Left ventricle myocardium inferior (tissue), 1 donor: ENCODE measurements at regions not wholly inside any gene's neighbourhood (a gene's known extent, or its start where the extent isn't known, plus 50 kb on each side); places are given as distances from the start of the nearest gene placed in this dataset.
A peak's percentile ranks its signal among the peaks of the same experiment; 100 is the strongest.
"Not testable (repeated sequence)": the region's sequence is repeated elsewhere in the genome, so short reads cannot be mapped to it uniquely, and the experiment has no call there.

Experiments
- DNase-seq: peaks from one replicate; pipeline ENCODE4 v3.0.0-alpha.2; 2020
- H3K27ac ChIP-seq: fragments of 200-600 bp; replicated peaks from 2 replicates; pipeline ENCODE4 v1.8.0; 2021
- H3K27me3 ChIP-seq: fragments of 200-600 bp; 2 replicates; pipeline ENCODE4 v1.8.0; 2021; ENCODE audit warnings: low read depth
- H3K36me3 ChIP-seq: fragments of 200-600 bp; 2 replicates; pipeline ENCODE4 v1.8.0; 2021
- H3K4me1 ChIP-seq: fragments of 200-600 bp; 2 replicates; pipeline ENCODE4 v1.8.0; 2021
- H3K4me3 ChIP-seq: fragments of 200-600 bp; 2 replicates; pipeline ENCODE4 v1.8.0; 2021; ENCODE audit warnings: mild to moderate bottlenecking, moderate library complexity
- H3K9me3 ChIP-seq: fragments of 200-600 bp; replicated peaks from 2 replicates; pipeline ENCODE4 v1.8.0; 2021
- intact Hi-C: fragments of 100-400 bp; cut with micrococcal nuclease; formaldehyde crosslinking; loops from one replicate; pipeline ENCODE4 v1.11.0; 2022
- TF ChIP-seq, protein P1 (sequence below): fragments of 200-600 bp; IDR thresholded peaks from 2 replicates; pipeline ENCODE4 v1.8.0; 2021; ENCODE audit warnings: antibody characterized with exemption, mild to moderate bottlenecking, borderline replicate concordance
- donor health status: DM: no; HTN: yes; CAD: no; lungs with severe emphysema.

DNA sequence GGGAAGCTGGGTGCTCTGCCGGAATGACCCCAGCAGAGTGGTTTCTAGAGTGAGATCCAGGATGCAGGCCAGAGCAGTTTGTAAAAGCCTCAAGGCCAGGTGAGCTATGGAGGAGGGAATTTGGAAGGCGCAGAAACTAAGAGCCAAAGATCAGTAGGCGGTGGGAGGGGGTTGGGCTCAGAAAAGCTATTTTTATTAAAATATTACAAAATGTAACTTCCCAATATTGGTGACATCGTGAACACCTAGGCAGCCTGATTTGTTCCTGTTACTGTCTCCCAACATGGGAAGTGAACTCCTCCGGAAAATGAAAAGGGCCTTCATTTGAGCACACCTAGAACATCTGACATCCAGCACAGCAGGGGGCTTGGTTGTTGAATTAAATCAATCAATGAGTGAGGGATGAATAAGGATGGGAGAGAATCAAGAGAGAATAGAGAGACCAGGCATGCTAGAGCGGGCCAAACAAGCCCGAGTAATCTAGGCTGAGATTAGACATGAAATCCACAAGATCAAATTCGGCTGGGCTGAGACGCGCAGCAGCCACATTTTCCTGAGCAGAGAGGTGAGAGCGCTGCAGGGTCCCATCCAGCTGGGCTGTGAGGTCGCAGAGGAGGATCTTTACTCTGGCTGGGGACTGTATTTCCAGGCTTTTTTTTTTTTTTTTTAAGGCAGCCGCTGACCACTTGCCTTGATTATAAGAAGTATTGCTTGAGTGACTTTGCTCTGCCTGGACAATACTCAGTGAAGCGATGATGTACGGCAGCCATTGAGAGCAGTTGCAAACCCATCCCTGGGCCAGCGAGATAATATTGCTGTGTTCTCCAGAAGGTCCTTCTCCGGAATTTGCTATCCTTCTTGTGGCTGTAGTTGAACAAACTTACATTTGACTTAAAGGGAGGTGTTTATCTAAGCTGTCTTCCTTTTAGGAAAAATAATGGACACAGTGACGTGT lies 178.0 kb upstream of the KL start:
- no peak for DNase-seq
- H3K4me1 ChIP-seq: peaks cover 23% of the 10 kb centered on the region
- H3K4me3 ChIP-seq: no peak overlapping the region
- no peaks in the 10 kb centered on the region for H3K27me3 ChIP-seq
- peak overlapping the region; percentile 50 for H3K27ac ChIP-seq
- intact Hi-C loops: no loop called here
- H3K36me3 ChIP-seq: no peaks in the 10 kb centered on the region
- H3K9me3 ChIP-seq: peaks cover 24% of the 10 kb centered on the region
- TF ChIP-seq, protein P1, sequence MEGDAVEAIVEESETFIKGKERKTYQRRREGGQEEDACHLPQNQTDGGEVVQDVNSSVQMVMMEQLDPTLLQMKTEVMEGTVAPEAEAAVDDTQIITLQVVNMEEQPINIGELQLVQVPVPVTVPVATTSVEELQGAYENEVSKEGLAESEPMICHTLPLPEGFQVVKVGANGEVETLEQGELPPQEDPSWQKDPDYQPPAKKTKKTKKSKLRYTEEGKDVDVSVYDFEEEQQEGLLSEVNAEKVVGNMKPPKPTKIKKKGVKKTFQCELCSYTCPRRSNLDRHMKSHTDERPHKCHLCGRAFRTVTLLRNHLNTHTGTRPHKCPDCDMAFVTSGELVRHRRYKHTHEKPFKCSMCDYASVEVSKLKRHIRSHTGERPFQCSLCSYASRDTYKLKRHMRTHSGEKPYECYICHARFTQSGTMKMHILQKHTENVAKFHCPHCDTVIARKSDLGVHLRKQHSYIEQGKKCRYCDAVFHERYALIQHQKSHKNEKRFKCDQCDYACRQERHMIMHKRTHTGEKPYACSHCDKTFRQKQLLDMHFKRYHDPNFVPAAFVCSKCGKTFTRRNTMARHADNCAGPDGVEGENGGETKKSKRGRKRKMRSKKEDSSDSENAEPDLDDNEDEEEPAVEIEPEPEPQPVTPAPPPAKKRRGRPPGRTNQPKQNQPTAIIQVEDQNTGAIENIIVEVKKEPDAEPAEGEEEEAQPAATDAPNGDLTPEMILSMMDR: no peak

DNA sequence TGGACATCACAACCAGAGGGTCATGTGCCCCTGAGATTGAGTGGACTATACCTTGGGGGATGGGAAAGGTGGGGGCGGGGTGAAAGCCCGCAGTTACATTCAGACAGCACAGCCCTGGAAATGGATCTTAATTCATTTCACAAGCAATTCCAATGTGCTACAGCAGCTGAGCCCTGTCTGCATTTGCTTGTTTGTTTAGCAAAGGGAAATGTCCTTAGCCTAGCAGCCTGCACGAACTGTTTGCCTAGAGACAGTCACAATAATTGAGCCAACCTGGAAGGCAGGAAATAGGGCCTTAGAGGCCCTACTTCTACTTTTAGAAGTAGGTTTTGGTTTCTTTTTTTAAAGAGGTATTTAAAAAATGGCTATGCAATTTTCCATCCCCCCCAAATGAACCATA lies 177.3 kb upstream of the KL start:
- no peak for DNase-seq
- no peak overlapping the region for H3K4me3 ChIP-seq
- peaks cover 23% of the 10 kb centered on the region for H3K4me1 ChIP-seq
- H3K9me3 ChIP-seq: peaks cover 17% of the 10 kb centered on the region
- no peaks in the 10 kb centered on the region for H3K27me3 ChIP-seq
- peak overlapping the region; percentile 50 for H3K27ac ChIP-seq
- H3K36me3 ChIP-seq: no peaks in the 10 kb centered on the region
- intact Hi-C loops: no loop called here
- TF ChIP-seq, protein P1: no peak

DNA sequence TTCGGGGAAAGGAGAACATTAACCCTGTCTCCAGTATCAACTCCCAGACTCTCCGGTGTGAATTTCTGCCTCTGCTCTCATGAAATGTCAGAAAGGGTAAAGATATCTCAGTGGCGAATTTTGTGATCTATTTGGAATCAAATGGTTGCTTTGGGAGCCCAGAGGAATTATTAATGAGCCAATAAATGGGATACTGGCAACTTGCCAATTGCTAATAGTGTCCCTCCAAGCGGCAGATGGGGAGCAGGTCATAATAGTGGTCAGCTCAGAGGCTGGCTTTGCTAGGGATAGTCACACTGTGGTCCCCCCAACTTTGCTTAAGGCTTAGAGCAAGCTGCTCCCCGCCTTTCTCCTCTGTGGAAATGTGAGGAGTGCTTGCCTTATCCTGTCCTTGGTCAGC lies 176.1 kb upstream of the KL start:
- no peaks in the 10 kb centered on the region for H3K27me3 ChIP-seq
- intact Hi-C loops: no loop called here
- TF ChIP-seq, protein P1: no peak
- no peak overlapping the region for H3K4me3 ChIP-seq
- H3K36me3 ChIP-seq: no peaks in the 10 kb centered on the region
- peaks cover 6% of the 10 kb centered on the region for H3K9me3 ChIP-seq
- no peak for DNase-seq
- H3K27ac ChIP-seq: no peak overlapping the region
- H3K4me1 ChIP-seq: peaks cover 23% of the 10 kb centered on the region

DNA sequence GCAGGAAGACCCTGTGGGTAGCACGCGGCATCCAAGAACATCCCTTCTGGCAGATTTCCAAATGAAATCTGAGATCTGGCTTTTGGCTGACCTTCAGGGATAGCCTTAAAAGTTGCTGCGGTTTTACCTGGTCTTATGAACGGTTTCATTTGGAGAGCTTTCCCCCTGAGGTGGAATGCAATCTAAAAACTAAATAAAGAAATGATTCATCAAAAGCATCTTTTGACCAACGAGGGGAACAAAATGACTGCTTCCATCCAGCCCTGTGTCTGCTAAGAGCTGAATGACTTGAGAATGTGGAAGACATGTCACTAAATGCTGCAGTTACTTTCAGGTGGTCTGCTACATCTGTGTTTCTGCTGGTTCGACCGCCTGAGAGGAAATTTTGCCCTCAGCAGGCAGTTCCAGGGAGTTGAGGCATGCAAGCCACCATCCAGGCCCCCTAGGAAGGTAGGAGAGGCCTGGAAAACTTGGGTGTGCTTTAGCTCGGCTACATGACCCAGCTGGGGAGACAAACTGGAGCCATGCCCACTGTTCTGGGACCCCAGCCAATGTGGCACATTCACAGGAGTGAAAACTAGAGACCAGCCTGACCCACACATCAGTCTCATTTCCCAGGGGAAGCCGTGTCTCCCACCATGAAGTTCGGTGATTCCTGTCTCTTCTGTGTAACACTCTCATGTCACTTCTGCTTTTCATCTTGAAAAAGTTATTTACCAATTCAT lies 175.1 kb upstream of the KL start:
- no peak overlapping the region for H3K27ac ChIP-seq
- H3K4me3 ChIP-seq: no peak overlapping the region
- peak; percentile 57 for DNase-seq
- H3K9me3 ChIP-seq: peaks cover 3% of the 10 kb centered on the region
- H3K4me1 ChIP-seq: peaks cover 26% of the 10 kb centered on the region
- TF ChIP-seq, protein P1: no peak
- H3K36me3 ChIP-seq: no peaks in the 10 kb centered on the region
- intact Hi-C loops: no loop called here
- no peaks in the 10 kb centered on the region for H3K27me3 ChIP-seq

DNA sequence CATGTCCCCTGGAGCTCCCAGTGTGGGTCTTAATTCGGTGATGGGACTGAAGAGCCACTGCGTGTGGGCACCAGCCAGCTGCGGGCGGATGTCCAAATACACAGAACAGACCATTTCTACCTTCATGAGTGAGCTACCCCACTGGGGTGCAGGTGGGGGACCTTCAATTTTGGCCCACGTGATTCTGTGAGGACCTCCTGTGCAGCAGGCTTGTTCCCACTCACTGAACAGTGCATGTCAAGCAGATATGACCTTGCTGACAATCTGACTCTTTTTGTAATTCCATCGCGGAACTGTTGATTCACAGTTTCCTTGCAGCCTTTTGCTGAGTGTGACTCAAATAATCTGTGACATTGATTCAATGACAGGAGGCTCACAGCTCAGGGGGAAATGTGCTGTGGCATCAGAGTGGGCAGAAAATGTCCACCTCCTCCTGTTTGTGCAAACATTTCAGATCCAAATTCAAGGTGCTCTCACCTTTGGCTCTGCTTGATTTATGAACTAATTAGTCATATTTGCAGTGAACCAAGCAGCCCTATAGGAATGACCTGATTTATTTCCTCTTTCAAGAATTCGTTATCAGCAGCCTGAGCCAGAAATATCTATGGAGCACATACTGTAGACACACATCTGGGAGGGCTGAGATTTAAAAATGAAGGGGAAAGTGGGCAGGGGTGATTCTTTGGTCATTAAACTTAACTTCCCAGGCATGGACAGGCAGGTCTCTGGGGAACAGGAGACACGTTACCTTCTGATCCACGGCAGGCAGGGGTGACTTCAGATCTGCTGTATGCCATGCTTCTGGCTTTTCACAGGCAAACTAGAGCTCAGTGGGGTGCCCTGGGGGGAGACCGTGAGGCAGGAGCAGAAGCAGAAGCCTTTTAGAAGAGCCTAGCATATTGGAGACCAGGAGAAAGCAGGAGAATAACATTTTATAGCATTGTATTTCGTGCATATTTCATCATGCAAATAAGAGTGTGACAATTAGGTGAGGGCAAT lies 170.0 kb upstream of the KL start:
- H3K9me3 ChIP-seq: peaks cover 3% of the 10 kb centered on the region
- TF ChIP-seq, protein P1: no peak
- H3K4me1 ChIP-seq: peaks cover 34% of the 10 kb centered on the region
- H3K4me3 ChIP-seq: no peak overlapping the region
- no peaks in the 10 kb centered on the region for H3K27me3 ChIP-seq
- no peak overlapping the region for H3K27ac ChIP-seq
- DNase-seq: no peak
- intact Hi-C loops: no loop called here
- no peaks in the 10 kb centered on the region for H3K36me3 ChIP-seq

DNA sequence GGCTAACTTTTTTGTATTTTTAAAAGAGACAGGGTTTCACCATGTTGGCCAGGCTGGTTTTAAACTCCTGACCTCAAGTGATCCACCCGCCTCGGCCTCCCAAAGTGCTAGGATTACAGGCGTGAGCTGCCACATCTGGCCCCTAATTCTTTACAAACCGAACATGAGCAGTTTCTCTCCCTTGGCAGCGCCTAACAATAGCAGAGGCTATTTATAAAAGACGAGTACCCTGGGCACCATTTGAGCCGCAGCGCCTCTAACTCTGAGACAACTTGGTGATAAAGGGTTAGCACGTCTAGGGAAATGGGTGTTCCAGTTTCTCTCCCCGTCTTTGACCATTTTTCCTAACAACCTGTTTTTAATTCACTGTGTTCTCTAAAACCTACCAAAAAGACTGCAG lies 168.2 kb upstream of the KL start:
- H3K36me3 ChIP-seq, H3K4me3 ChIP-seq, intact Hi-C loops, DNase-seq, H3K9me3 ChIP-seq, H3K27me3 ChIP-seq: not testable (repeated sequence)
- Histone ChIP-seq H3K4me1 (peaks cover 31% of the 10 kb centered on the region), H3K27ac (peak overlapping the region; percentile 34)
